ENCODE measurements at regions not wholly inside any gene's neighbourhood (a gene's known extent, or its start where the extent isn't known, plus 50 kb on each side); places are given as distances from the start of the nearest gene placed in this dataset.

- TF ChIP-seq ZBTB33 (IDR thresholded peaks at IDR 0.05; ENCODE audit: extremely low read depth, insufficient replicate concordance, low read length) (no peak), POLR2AphosphoS5 (IDR thresholded peaks at IDR 0.05; ENCODE audit: low read depth, low read length) (no peak), TCF7L2 (IDR thresholded peaks at IDR 0.05; ENCODE audit: borderline replicate concordance, extremely low read depth, insufficient read depth, insufficient read length) (no peak)
These were observed 159.5 kb upstream of the IRF2BP2 start (continued) for GRCh38 chr1:234769284-234769985.

GRCh38 chr1:234768569-234769283 lies 158.7 kb upstream of the IRF2BP2 start:
- H3K27ac ChIP-seq (ENCODE audit: low read depth, low read length) = no peak overlapping the region
- H3K9ac ChIP-seq (ENCODE audit: low read length) = no peak overlapping the region
- DNase-seq (ENCODE audit: low read depth, low spot score) = no peak
- H3K9me2 ChIP-seq (ENCODE audit: insufficient read depth) = no peaks in the 10 kb centered on the region
- TF ChIP-seq POLR2AphosphoS5 (IDR thresholded peaks at IDR 0.05; ENCODE audit: low read depth, low read length) = no peak
- no peak for TF ChIP-seq JUND (IDR thresholded peaks at IDR 0.05)
- no peak for TF ChIP-seq FOSL1 (IDR thresholded peaks at IDR 0.05; ENCODE audit: low read depth)
- no peak for TF ChIP-seq POLR2A (IDR thresholded peaks at IDR 0.05; ENCODE audit: borderline replicate concordance, extremely low read depth, insufficient read depth, insufficient read length)
- no peak for TF ChIP-seq CBX3 (IDR thresholded peaks at IDR 0.05; ENCODE audit: low read depth)
- TF ChIP-seq SIN3A (IDR thresholded peaks at IDR 0.05; ENCODE audit: low read depth) = no peak
- no peak for TF ChIP-seq YY1 (IDR thresholded peaks at IDR 0.05; ENCODE audit: extremely low read depth, insufficient replicate concordance, low read depth, low read length)
- TF ChIP-seq REST (IDR thresholded peaks at IDR 0.05; ENCODE audit: low read depth) = no peak
- H3K4me3 ChIP-seq (replicated peaks in 1 of 2; ENCODE audit: low read depth in 1 of 2, low read length in 2 of 2) = no peak overlapping the region
- RAD21 ChIA-PET (ENCODE audit: low non-redundant PET in 1 of 2, low total read pairs in 2 of 2, uncharacterized antibody in 2 of 2, unreplicated experiment in 2 of 2) = no interaction called here
- H3K27me3 ChIP-seq (ENCODE audit: insufficient read depth, low read length) = peaks cover 35% of the 10 kb centered on the region; the same call in 1 of the 2 replicates
- H3K9me3 ChIP-seq (ENCODE audit: control insufficient read depth in 1 of 2, insufficient read depth in 1 of 2, low read depth in 1 of 2, low read length in 2 of 2) = no peaks in the 10 kb centered on the region
- no TSS peak for BruUV-seq (replicated peaks)
- intact Hi-C loops (cut with micrococcal nuclease) = no loop called here
- no peak overlapping the region for H2AFZ ChIP-seq (ENCODE audit: low read depth, low read length, poor library complexity, severe bottlenecking)
- no peaks in the 10 kb centered on the region for H3K36me3 ChIP-seq (ENCODE audit: control insufficient read depth in 1 of 2, insufficient read depth in 2 of 2, low read length in 2 of 2)
- no peak for ATAC-seq
- peaks cover 14 to 17% of the 10 kb centered on the region in 2 experiments for H3K4me1 ChIP-seq (ENCODE audit: control insufficient read depth in 1 of 2, insufficient read depth in 2 of 2, low read length in 2 of 2)
- POLR2A ChIA-PET = no interaction called here
- no peaks in the 10 kb centered on the region for H4K20me1 ChIP-seq (ENCODE audit: insufficient read depth)
- no peak overlapping the region for H3K4me2 ChIP-seq (ENCODE audit: low read length)
- no peaks in the 10 kb centered on the region for H3K79me2 ChIP-seq (ENCODE audit: insufficient read depth, low read length)
- CTCF ChIA-PET = no interaction called here
